OCI-LY7 (cell line): ENCODE measurements at regions not wholly inside any gene's neighbourhood (a gene's known extent, or its start where the extent isn't known, plus 50 kb on each side); places are given as distances from the start of the nearest gene placed in this dataset.

Experiments used
- BruUV-seq: library from RNA; stranded (reverse); fragments of 400-500 nt; replicated peaks from 2 replicates; lab custom pipeline; 2021; lab: Mats Ljungman, UMichigan
- CTCF ChIA-PET: fragments of 300-600 bp; sonication (Branson Sonifier 250); formaldehyde crosslinking; loops from one replicate; lab custom pipeline; 2022; ENCODE audit warnings: antibody characterized with exemption; ENCODE audit not compliant: unreplicated experiment; lab: Charles Lee
- POLR2A ChIA-PET: fragments of 300-600 bp; sonication (Branson Sonifier 250); formaldehyde crosslinking; loops from one replicate; lab custom pipeline; 2022; ENCODE audit warnings: antibody characterized with exemption; lab: Charles Lee
- DNase-seq: peaks from one replicate; pipeline ENCODE4 v3.0.0-alpha.2; 2015; ENCODE audit warnings: low spot score
- H2AFZ ChIP-seq: fragments of 200-600 bp; sonication (generic), shearing (Covaris generic); 2 replicates; pipeline ENCODE4 v1.6.1; 2014; ENCODE audit warnings: mild to moderate bottlenecking, antibody characterized with exemption, low read length, moderate library complexity
- H3K27ac ChIP-seq: fragments of 200-600 bp; sonication (generic); 2 replicates; pipeline ENCODE4 v1.5.1; 2014; ENCODE audit warnings: mixed run types, low read depth, mild to moderate bottlenecking, moderate library complexity, low read length, inconsistent platforms; ENCODE audit not compliant: poor library complexity, severe bottlenecking
- H3K36me3 ChIP-seq: fragments of 200-600 bp; sonication (generic); 2 replicates; pipeline ENCODE4 v1.6.1; 2014; ENCODE audit warnings: mild to moderate bottlenecking, antibody characterized with exemption, low read length, moderate library complexity, mixed read lengths; ENCODE audit not compliant: insufficient read depth
- H3K4me1 ChIP-seq: fragments of 200-600 bp; sonication (generic); 2 replicates; pipeline ENCODE4 v1.5.1; 2014; ENCODE audit warnings: mild to moderate bottlenecking, low read length; ENCODE audit not compliant: insufficient read depth, poor library complexity, severe bottlenecking
- H3K4me2 ChIP-seq: fragments of 200-600 bp; sonication (generic); 2 replicates; pipeline ENCODE4 v1.6.1; 2014; ENCODE audit warnings: mild to moderate bottlenecking, low read length
- H3K4me3 ChIP-seq: fragments of 200-600 bp; sonication (generic); 2 replicates; pipeline ENCODE4 v1.5.1; 2014; ENCODE audit warnings: mild to moderate bottlenecking, low read depth, low read length; ENCODE audit not compliant: poor library complexity, severe bottlenecking
- H3K79me2 ChIP-seq: fragments of 200-600 bp; sonication (generic); 2 replicates; pipeline ENCODE4 v1.6.1; 2016; ENCODE audit warnings: low read depth, mild to moderate bottlenecking, low read length, moderate library complexity, mixed read lengths; ENCODE audit not compliant: insufficient read depth
- H3K9me2 ChIP-seq: fragments of 200-600 bp; sonication (generic); 2 replicates; pipeline ENCODE4 v1.6.1; 2016; ENCODE audit warnings: mild to moderate bottlenecking, low read length, mixed read lengths; ENCODE audit not compliant: insufficient read depth
- H3K9me3 ChIP-seq: fragments of 200-600 bp; sonication (generic); 2 replicates; pipeline ENCODE4 v1.6.1; 2014; ENCODE audit warnings: mild to moderate bottlenecking, mixed run types, low read length, mixed read lengths
- H4K20me1 ChIP-seq: fragments of 200-600 bp; sonication (generic); 2 replicates; pipeline ENCODE4 v1.6.1; 2014; ENCODE audit warnings: mild to moderate bottlenecking, antibody characterized with exemption, low read length, moderate library complexity, mixed read lengths; ENCODE audit not compliant: insufficient read depth
- EZH2phosphoT487 ChIP-seq: fragments of 200-600 bp; sonication (generic); IDR thresholded peaks from 2 replicates; pipeline ENCODE4 v1.6.1; 2018; ENCODE audit warnings: low read depth, borderline replicate concordance, mild to moderate bottlenecking, mixed run types, antibody characterized with exemption, low read length, moderate library complexity, mixed read lengths
- intact Hi-C: fragments of 100-400 bp; cut with micrococcal nuclease; formaldehyde crosslinking; loops from one replicate; pipeline ENCODE4 v1.10.0; 2022; ENCODE audit not compliant: unreplicated experiment
- TF ChIP-seq, protein P1 (sequence below): fragments of 200-600 bp; sonication (generic); conservative IDR thresholded peaks from 2 replicates; pipeline ENCODE4 v1.5.1; 2014; ENCODE audit warnings: mild to moderate bottlenecking, antibody characterized with exemption, low read length, moderate library complexity, mixed read lengths

- TF ChIP-seq, protein P1, sequence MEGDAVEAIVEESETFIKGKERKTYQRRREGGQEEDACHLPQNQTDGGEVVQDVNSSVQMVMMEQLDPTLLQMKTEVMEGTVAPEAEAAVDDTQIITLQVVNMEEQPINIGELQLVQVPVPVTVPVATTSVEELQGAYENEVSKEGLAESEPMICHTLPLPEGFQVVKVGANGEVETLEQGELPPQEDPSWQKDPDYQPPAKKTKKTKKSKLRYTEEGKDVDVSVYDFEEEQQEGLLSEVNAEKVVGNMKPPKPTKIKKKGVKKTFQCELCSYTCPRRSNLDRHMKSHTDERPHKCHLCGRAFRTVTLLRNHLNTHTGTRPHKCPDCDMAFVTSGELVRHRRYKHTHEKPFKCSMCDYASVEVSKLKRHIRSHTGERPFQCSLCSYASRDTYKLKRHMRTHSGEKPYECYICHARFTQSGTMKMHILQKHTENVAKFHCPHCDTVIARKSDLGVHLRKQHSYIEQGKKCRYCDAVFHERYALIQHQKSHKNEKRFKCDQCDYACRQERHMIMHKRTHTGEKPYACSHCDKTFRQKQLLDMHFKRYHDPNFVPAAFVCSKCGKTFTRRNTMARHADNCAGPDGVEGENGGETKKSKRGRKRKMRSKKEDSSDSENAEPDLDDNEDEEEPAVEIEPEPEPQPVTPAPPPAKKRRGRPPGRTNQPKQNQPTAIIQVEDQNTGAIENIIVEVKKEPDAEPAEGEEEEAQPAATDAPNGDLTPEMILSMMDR, result no peak
- no peak for TF ChIP-seq EZH2phosphoT487
- Histone ChIP-seq H3K36me3 (no peaks in the 10 kb centered on the region), H3K9me3 (no peaks in the 10 kb centered on the region), H4K20me1 (no peaks in the 10 kb centered on the region), H3K79me2 (no peaks in the 10 kb centered on the region), H2AFZ (no peak overlapping the region), H3K4me3 (no peak overlapping the region), H3K27ac (no peak overlapping the region), H3K4me2 (no peak overlapping the region), H3K4me1 (no peaks in the 10 kb centered on the region), H3K9me2 (no peaks in the 10 kb centered on the region)
- CTCF ChIA-PET, result no interaction called here
- BruUV-seq, result no TSS peak
- POLR2A ChIA-PET, result no interaction called here
- intact Hi-C loops, result no loop called here
- no peak for DNase-seq
Observed at GRCh38 chr2:173716458-173717052, 248.6 kb downstream of the SP3 start.

- H3K9me2 ChIP-seq, result no peaks in the 10 kb centered on the region
- DNase-seq, result no peak
- H3K79me2 ChIP-seq, result no peaks in the 10 kb centered on the region
- H3K36me3 ChIP-seq, result no peaks in the 10 kb centered on the region
- POLR2A ChIA-PET, result interaction anchor here (0.7 kb wide), 1 partner anchor 8 kb away, joined by 7 read pairs; no protein-coding TSS in a partner anchor
- no peak for TF ChIP-seq EZH2phosphoT487
- TF ChIP-seq, protein P1, result no peak
- intact Hi-C loops, result no loop called here
- BruUV-seq, result no TSS peak
- H2AFZ ChIP-seq, result no peak overlapping the region
- H3K4me1 ChIP-seq, result no peaks in the 10 kb centered on the region
- H3K9me3 ChIP-seq, result no peaks in the 10 kb centered on the region
- CTCF ChIA-PET, result interaction anchor here (0.6 kb wide), 1 partner anchor 62 kb away, joined by 3 read pairs; no protein-coding TSS in a partner anchor
- no peaks in the 10 kb centered on the region for H4K20me1 ChIP-seq
- H3K4me3 ChIP-seq, result no peak overlapping the region
- H3K27ac ChIP-seq, result no peak overlapping the region
- no peak overlapping the region for H3K4me2 ChIP-seq
Observed at GRCh38 chr2:173719471-173719870, 245.7 kb downstream of the SP3 start.

GRCh38 chr2:173720306-173720705, 244.9 kb downstream of the SP3 start:
- ChIA-PET POLR2A (no interaction called here), CTCF (no interaction called here)
- intact Hi-C loops, result no loop called here
- Histone ChIP-seq H2AFZ (no peak overlapping the region), H3K79me2 (no peaks in the 10 kb centered on the region), H3K9me3 (no peaks in the 10 kb centered on the region), H4K20me1 (no peaks in the 10 kb centered on the region), H3K36me3 (no peaks in the 10 kb centered on the region), H3K4me3 (no peak overlapping the region), H3K4me1 (no peaks in the 10 kb centered on the region), H3K27ac (no peak overlapping the region), H3K9me2 (no peaks in the 10 kb centered on the region), H3K4me2 (no peak overlapping the region)
- BruUV-seq, result no TSS peak
- DNase-seq, result no peak
- no peak for TF ChIP-seq EZH2phosphoT487
- TF ChIP-seq, protein P1, result no peak
